HG02623 (cell line): ENCODE measurements at regions not wholly inside any gene's neighbourhood (a gene's known extent, or its start where the extent isn't known, plus 50 kb on each side); places are given as distances from the start of the nearest gene placed in this dataset.

Source experiments
- ATAC-seq: cut with Tn5 transposase; IDR thresholded peaks from one replicate; pipeline ENCODE4 v1.9.1; 2021; ENCODE audit warnings: moderate library complexity; ENCODE audit not compliant: unreplicated experiment

DNA sequence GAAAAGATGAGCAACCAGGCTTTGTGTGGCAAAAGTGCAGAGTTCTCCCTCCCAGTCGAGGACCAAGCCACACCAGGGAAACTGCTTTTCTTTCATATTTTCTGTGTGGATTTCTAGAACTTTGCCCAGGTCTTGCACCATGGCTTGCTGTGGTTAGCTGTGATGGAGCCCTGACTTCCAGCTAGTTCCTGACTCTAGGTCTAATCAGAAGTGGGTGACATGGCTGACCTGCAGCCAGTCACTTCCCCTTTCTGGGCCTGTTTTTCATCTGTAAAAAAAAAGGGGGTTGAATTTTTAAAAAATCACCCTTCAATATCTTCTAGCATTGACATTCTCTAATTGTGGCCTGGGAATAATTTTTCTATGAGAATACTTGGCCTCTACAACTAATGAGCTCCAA lies 491.2 kb upstream of the USP24 start:
- ATAC-seq = no peak

DNA sequence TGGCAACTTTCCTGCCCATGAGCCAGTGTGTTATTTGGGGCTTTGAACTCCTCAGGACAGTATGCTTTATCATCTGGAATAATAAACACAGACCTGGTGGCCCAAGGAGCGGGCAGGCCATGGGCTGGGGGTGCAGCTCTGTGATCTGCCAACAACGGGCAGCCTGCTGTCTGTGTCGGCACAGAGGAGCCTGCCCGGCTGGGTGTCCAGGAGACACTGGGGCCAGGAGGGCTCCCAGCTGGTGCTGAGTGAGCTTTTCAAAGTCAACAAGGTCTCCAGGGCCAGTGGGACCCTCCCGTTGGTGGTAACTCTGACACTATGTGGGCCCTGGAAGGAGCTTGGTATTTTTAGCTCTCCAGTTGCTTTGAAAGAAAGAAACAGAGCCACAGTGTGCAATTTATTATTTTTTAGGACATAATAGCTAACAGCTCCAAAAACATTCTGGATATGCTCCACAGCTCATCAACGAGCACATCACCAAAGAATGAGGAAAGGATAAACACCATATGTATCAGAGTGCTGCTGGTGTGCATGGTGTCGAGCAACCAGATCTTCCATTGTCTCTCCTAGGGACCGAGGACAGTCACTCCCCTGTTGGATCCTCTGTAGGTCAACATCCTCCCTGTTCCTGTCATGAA lies 488.7 kb upstream of the USP24 start:
- ATAC-seq = no peak

DNA sequence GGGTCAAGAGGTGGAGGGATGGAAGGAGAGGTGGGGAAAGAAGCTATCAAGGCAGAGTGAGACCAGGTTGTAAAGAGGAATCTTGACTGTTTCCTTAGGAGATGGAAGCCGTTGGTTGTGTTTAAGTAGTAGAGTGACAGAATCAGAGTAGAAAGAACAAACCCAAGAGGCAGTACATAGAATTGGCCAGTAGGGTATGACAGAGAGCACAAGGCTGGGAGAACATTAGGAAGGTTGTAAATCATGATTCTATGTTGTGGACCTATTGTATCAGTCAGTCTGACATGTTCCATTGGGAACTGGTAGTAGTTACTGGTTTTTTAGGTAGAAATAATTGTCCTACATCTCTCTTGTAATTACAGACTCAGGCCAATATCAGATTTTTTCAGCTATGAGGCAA lies 486.9 kb upstream of the USP24 start:
- ATAC-seq = peak; percentile 81

DNA sequence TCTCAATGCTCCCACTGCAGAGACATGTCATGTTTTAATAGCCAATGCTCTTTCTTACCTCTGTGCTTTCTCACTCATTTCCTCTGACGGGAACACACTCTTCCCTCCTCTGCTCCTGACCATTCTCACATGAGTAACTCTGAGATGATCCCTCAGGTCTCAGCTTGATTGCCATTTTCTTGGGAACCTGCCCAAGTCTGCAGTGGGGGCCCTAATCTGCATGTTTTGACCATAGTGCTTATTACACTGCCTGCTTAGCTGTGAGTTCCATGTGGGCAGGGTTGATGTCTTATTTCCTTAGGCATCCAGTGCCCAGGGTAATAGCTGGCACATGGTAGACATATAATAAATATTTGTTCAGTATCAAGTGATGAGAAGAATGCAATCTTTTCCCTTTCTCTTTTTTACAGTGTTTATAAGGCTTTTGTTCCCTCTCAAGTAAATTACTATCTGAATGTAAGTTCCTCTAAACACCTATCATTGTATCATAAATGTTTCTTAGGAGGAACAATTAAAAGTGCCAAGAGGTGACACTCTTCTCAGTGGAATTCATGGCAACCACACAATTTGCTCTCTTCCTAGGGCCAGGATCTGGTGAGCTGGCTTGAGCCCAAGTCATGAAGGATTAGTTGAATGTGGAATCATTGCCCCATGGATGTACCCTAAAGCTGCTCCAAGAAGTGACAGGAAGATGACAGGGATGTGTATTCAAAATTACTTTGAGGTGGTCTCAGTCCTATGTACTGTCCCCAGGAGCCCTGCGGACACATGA lies 485.4 kb upstream of the USP24 start:
- no peak for ATAC-seq

DNA sequence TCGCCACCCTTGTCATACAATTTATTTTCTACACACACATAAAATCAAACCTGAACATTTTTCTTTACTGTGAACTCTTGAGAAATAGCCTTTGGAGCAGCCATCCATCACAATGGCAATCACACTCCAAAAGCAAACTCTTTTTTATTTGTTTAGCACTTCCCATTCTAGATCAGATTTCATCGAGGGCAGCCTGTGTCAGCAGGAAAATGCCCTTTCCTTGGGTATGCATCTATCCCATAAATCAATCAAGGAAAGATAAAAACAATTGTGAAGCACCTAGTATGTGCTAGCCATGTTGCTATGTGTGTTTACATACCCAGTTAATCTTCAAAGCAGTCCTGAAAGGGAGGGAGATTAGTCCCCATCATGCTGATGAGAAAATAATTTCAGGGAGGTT lies 484.1 kb upstream of the USP24 start:
- ATAC-seq = no peak

DNA sequence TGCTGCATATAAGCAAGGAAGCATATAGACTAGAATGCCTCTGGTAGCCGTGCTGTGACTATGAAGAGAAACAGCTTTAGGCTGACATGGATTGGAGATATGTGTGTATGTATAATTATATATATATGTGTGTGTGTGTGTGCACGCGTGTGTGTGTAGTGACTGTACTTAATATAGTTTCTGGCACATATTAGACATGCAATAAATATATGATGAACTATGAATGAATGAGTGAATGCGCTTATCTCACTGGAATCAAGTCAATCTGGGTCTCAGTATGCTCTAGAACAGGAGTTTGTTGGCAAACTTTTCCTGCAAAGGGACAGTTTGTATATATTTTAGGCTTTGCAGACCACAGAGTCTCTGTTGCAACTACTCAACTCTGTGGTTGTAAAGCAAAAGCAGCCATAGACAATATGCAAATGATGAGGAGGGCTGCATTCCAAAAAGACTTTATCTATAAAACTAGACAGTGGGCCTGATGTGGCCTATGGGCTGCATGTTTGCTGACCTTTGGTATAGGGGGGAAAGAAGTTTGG lies 482.9 kb upstream of the USP24 start:
- no peak for ATAC-seq

DNA sequence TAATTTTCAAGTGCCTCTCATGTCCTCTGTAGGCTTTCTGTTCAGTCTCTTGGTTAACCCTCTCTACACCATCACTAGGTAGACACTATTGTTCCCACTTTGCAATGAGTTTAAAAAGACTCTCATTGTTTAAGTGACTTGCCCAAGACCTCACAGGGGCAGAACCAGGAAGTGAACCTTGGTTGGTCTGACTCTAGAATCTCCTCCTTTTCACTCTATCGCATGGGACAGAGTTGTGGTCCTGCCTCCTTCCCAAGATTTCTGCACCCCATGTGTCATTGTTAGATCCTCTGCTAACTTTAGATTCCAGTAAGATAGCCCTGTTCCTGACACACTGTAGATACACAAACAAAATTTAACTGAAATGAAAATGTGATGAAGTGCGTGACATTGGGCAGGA lies 481.7 kb upstream of the USP24 start:
- ATAC-seq = no peak

DNA sequence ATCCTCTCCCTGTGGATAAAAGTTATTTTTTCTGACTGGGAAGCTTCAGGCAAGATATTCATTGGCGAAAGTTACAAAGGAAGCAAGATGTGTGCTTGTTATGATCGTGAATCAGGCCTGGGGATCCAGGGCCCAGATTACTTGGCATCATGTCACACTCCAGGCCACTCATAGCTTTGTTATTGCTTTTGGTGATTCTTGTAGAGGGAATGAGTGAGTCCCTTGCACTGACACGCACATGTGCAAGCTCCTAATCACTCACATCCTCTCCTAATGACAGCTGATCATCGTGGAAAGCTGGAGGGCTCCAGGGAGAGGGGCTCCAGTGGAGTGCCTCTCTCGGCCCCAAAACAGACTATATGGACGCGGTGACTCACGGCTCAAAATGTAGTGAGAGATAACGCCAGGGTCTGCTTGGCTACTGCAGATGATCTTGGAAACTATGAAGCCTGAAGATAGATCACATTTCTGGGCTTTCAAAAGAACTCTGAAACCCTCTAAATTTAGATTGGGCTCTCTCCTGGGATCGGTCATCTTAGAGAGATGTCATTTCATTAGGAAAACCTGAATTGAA lies 481.1 kb upstream of the USP24 start:
- no peak for ATAC-seq

DNA sequence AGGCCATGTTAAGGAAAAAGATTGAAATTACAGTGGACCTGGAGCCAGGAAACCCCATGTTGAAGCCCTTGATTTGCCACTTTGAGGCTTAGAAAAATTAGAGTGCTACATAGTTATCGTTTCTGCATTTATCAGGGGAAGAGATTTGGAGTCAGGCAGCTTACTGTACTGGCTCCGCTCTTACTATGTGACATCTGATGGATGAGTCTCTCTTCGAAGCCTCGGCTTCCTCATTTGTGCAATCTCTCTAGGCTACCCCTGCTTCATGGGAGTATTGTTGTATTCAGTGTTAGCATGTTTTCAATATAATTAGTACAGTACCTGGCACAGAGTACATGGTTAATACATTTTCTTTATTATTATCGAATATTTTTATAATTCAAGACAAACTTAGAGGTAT lies 480.4 kb upstream of the USP24 start:
- no peak for ATAC-seq

DNA sequence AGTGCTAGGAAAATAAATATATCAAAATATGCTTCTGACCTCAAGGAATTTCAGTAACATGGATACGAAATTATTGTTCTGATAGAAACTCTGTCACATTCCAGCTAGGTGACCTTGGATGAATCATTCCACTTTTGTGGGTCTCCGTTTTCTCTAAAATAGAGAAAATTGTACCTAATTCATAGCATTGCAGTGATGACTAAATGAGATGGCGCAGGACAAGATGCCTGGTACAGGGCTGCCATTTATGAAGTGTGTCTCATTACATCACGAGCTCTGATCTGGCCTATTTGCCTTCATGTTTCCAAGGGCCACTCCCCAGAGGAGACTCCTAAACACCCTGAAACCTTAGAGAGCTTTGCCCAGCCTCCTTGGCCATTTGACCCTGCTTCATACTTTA lies 480.0 kb upstream of the USP24 start:
- no peak for ATAC-seq

DNA sequence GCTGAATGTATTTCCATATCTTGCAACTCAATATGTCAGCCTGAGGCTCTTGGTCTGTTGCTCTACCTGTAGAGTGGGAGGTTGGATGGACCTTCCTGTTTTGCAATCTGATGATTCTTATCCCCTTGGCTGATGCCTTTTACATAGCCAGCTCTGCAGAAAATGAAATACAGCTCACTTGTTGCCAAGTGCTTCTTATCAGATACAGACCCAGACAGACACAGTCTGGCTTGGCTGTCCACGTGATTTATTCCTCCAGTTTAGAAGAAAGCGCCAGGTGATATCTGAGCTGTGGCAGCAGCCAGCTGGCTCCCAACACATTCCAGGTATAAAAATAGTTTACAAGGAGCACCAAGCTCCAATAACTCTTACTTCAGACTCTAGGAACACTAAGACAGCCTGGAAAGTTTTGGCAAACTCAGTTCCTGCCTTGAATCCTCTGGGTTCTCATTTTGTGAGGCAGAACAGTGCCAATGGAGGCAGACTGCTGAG lies 479.2 kb upstream of the USP24 start:
- ATAC-seq = no peak

DNA sequence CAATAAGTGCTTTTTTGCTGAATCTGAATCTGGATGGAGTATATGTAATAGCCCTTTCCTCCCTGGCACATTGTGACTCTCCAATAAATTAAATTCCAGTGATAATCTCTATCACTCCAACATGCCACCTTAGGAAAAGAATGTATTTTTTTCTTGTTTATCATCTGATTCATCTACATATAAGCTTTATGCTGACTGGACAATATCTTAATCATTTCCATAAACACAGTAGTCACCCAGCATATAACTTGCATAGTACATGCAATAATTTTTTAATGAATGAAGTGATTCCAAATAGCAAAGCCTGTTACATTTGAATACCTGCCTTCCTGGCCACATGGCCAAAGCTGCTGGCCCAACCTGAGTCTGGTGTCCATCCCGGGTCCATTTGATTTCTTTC lies 477.6 kb upstream of the USP24 start:
- no peak for ATAC-seq

DNA sequence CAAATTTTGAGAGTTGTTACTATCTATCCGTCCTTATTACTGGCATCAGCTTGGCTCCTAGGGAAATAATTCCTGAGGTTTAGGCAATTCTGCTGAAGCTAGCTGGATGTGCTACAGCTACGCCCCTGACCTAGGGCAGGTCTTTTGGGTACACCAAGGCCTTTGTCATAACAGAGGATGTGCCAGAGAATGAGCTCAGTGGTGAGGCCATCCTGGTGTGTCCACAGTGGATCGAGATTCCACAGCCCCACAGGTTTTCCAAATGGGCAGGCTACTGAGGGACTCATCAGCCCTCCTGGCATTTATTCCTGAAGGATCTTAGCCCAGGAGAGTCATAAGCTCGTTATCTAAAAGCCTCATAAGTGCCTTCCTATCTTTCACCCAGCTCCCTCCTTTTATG lies 475.2 kb upstream of the USP24 start:
- ATAC-seq = no peak

DNA sequence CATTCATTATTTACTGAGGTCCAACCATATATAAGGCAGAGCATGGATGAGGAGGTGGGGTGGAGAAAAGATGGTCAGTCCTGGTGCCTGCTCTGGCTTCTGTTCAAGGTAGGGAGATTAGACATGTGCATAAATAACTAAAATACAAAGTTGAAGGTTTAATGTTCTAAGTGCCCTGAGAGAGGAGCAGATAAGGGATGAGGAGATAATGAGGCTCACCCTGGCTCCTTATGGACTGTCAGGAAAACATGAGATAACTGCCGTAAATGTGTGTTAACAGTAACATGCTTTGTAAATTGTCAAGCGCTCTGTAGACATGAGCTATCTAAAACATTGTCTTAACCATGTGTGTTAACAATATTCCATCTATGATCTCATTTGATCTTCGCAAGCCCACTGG lies 474.6 kb upstream of the USP24 start:
- ATAC-seq = no peak

DNA sequence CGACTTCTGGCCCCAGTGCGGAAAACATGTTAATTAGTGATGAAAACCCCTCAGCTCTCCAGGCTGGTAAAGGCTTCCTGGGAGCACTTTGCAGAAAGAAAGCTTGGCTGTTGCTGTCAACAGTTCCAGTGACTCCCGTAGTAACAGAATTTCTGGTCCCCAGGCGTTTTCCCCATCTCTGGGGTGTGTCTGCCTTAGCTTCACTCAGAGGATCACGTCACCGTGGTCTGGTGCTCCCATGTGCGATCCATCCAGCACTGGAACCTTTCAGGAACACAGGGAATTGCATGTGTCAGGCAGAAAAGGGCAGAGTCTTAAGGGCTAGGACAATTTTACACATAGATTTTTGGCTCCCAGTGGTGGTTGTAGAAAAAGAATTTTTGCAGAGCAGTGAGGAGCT lies 470.4 kb upstream of the USP24 start:
- no peak for ATAC-seq

DNA sequence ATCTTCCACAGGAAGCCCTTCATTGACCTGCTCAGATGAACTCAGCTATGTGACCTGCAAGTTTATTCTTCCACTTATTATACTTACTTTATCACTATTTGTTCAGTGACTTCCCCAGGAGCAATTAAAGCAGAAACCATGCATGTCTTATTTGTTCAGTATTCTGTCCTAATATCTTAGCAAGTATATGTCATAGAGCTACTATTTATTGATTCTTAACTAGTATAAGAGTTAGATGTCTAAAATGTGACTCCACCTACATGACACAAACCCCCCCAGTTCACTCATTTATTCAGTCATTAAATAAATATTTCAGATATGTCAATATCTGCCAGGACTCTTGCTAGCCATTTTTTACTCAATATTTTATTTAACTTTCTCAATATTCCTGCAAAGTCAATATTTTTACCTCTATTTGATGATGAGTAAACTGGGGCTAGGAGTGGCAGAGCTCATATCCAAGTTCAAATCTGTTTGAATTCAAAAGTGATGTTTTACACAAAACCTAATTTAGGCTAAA lies 469.0 kb upstream of the USP24 start:
- ATAC-seq = no peak

DNA sequence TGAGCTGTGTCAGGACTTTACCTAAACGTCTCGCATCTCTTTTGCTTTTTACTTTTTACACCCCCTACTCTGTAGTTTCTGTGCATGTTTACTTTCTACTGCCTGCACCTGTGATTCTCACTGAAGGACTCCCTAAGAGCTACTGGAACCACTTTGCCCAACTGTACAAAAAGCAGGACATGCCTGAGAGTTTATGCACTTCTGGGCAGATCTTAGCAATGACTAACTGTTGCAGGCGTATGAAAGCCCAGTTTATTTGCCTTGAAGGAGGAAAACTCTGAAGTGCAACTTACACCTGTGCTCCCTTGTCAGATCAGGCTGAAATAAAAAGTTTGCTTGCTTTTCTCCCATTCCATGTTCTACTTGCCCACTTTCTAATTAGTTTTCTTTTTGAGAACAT lies 467.0 kb upstream of the USP24 start:
- no peak for ATAC-seq

DNA sequence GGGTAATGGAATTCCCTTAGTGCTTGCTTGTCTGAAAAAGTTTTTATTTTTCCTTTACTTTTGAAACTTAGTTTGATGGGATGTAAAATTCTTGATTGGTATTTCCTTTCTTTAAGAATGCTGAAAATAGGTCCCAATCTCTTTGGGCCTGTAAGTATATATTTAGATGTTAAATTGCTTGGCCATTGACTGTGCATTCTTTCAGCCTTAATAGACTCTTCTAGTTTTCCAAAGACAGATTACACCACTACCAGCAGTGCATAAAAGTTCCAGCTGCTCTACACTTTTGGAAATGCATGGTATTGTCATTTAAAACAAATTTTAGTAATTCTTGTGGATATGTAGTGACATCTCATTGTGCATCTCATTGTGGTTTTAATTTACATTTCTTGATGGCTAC lies 464.8 kb upstream of the USP24 start:
- ATAC-seq = no peak

DNA sequence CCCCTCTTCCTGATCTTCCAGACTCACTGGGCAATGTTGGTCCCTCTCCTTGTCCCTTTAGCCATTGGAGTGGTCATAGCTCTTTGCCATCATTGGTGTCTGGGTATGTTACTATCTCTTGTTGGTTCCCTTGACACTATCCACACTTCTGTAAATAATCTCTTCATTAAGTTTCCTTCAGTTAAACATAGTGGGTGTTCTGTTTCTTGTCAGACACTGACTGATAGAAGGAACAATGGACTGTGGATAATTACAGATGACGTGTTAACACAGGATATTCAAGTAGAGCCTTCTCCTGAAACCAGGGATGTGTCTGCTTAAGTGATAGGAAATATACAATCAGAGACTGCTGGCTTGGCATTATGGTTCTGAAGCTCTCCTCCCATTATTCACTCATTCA lies 458.3 kb upstream of the USP24 start:
- ATAC-seq = no peak

DNA sequence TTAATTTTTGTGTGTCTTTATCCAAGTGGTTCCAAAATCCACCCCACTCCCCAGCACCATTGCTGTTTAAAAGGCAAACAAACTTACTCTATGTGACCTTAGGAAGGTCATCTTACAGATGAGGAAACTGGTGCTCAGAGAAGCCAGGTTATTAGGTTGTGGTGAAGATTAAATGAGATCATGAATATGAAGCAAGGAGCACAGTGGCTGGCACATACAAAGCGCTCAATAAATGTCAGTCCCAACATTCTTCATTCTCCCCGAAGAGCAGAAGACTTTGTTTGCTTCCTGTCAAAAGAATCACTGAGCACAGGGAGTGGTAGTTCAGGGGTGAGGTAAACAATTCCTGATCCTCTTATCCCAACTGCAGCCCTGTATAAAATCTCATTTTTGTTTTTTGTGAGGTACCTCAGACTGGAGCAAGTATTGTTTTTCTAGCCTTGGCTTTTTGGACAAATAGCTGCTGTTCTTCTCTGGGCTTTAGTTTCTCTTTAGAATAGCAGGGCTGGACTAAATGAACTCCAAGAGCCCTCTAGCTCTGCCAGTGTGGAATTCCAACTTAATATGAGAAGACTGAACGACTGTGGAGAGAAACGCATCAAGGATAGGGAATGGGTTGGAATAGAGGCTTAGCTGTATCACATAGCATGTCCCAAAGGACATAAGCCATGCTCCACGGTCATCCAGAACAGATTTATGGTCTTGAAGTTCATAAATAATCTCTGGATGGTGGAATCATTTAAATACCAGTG lies 455.3 kb upstream of the USP24 start:
- no peak for ATAC-seq

DNA sequence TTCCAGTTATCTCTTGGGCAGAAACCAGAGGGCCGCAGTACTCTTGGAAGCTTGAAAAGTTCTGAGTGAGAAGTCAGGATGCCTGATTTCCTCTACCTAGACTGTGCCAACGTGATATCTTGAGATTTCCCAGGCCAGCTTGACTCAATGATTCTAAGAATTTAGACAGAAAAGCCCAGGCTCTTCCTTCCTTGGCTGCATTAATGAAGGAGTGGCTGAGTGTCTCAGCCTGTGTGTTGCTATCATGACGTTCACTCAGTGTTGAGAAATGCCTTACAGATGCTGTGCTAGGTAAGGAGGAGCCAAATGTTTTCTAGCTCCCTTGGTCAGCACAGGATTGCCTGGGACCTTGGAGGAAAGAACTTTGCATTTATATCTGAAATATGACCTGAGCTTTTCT lies 454.1 kb upstream of the USP24 start:
- ATAC-seq = no peak
